Gastroesophageal sphincter (tissue), 3 donors: ENCODE measurements at regions not wholly inside any gene's neighbourhood (a gene's known extent, or its start where the extent isn't known, plus 50 kb on each side); places are given as distances from the start of the nearest gene placed in this dataset.

Experiments
- EP300 ChIP-seq: sonication (generic); formaldehyde crosslinking; IDR thresholded peaks from one replicate; pipeline ENCODE4 v1.6.1; 2017; ENCODE audit warnings: antibody characterized with exemption, mild to moderate bottlenecking
- POLR2A ChIP-seq, 2 donors: fragments of 450-650 bp; IDR thresholded peaks; one replicate each; pipeline ENCODE4 v1.6.1; 2017; ENCODE audit warnings: antibody characterized with exemption in 2 of 2, mild to moderate bottlenecking in 2 of 2, moderate library complexity in 1 of 2
- POLR2AphosphoS5 ChIP-seq: sonication (generic); formaldehyde crosslinking; IDR thresholded peaks from one replicate; pipeline ENCODE4 v1.6.1; 2017; ENCODE audit warnings: antibody characterized with exemption
- TF ChIP-seq, protein P1 (sequence below), 4 experiments: fragments of 200-600 bp in 2 of 4; fragments of 450-650 bp in 2 of 4; sonication (generic) in 1 of 4; IDR thresholded peaks; one replicate each; pipeline ENCODE4 v1.5.1; 2017 to 2019; ENCODE audit warnings: antibody characterized with exemption in 4 of 4, mild to moderate bottlenecking in 2 of 4, moderate library complexity in 2 of 4

DNA sequence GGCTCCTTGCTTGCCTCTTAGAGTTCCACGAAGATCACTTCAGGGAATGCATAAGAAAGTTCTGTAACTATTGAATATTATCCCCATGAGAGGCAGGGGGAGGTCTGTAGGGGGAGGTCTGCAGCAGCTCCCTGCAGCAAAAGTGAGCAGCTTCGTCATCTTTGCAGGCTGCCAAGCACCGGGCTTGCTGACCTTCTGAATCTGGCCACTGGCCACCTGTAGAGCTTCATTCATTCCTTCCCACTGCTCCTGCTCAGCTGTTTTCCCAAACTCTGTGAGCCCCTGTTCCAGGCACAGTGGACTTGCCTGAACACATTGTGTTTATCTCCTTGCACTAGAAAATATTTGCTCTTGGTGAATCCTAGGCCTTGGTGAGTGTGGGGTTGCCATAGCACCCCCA is 443.3 kb downstream of the HAPSTR1 start:
- no peak for TF ChIP-seq EP300
- TF ChIP-seq, protein P1, sequence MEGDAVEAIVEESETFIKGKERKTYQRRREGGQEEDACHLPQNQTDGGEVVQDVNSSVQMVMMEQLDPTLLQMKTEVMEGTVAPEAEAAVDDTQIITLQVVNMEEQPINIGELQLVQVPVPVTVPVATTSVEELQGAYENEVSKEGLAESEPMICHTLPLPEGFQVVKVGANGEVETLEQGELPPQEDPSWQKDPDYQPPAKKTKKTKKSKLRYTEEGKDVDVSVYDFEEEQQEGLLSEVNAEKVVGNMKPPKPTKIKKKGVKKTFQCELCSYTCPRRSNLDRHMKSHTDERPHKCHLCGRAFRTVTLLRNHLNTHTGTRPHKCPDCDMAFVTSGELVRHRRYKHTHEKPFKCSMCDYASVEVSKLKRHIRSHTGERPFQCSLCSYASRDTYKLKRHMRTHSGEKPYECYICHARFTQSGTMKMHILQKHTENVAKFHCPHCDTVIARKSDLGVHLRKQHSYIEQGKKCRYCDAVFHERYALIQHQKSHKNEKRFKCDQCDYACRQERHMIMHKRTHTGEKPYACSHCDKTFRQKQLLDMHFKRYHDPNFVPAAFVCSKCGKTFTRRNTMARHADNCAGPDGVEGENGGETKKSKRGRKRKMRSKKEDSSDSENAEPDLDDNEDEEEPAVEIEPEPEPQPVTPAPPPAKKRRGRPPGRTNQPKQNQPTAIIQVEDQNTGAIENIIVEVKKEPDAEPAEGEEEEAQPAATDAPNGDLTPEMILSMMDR (IDR thresholded peaks at IDR 0.05), result no peak
- no peak for TF ChIP-seq POLR2A (IDR thresholded peaks at IDR 0.05)
- no peak for TF ChIP-seq POLR2AphosphoS5
